Mesenteric fat pad (tissue), 1 donor: ENCODE measurements at regions not wholly inside any gene's neighbourhood (a gene's known extent, or its start where the extent isn't known, plus 50 kb on each side); places are given as distances from the start of the nearest gene placed in this dataset.
"Not testable (repeated sequence)": the region's sequence is repeated elsewhere in the genome, so short reads cannot be mapped to it uniquely, and the experiment has no call there.

Experiments used
- DNase-seq: peaks from one replicate; pipeline ENCODE4 v3.0.0-alpha.2; 2020; ENCODE audit warnings: low spot score
- donor health status: DM: yes; HTN: yes; CAD: no.

GRCh38 chr1:19024532-19024931 lies 68.1 kb upstream of the IFFO2 start:
- DNase-seq, result no peak

GRCh38 chr1:19023787-19024186 lies 67.3 kb upstream of the IFFO2 start:
- no peak for DNase-seq

- no peak for DNase-seq
These were observed 65.4 kb upstream of the IFFO2 start for GRCh38 chr1:19021845-19022244.

- not testable (repeated sequence) for DNase-seq
These were observed 62.8 kb upstream of the IFFO2 start for GRCh38 chr1:19019288-19019687.

- no peak for DNase-seq
These were observed 59.0 kb upstream of the IFFO2 start for GRCh38 chr1:19015476-19015875.

GRCh38 chr1:19014765-19015164 lies 58.3 kb upstream of the IFFO2 start:
- peak; percentile 73 for DNase-seq

- no peak for DNase-seq
These were observed 57.5 kb upstream of the IFFO2 start for GRCh38 chr1:19013826-19014548.

GRCh38 chr1:19011845-19012231 lies 55.4 kb upstream of the IFFO2 start:
- DNase-seq, result no peak

GRCh38 chr1:19010995-19011844 lies 54.7 kb upstream of the IFFO2 start:
- DNase-seq, result no peak

- no peak for DNase-seq
These were observed 54.0 kb upstream of the IFFO2 start for GRCh38 chr1:19010503-19010902.

GRCh38 chr1:19009882-19010321 lies 53.4 kb upstream of the IFFO2 start:
- DNase-seq, result no peak

GRCh38 chr1:19009126-19009881 lies 52.8 kb upstream of the IFFO2 start:
- DNase-seq, result no peak

GRCh38 chr1:19007491-19008441 lies 51.3 kb upstream of the IFFO2 start:
- no peak for DNase-seq

GRCh38 chr1:19006837-19007271 lies 50.4 kb upstream of the IFFO2 start:
- DNase-seq, result no peak
